ENCODE measurements at regions not wholly inside any gene's neighbourhood (a gene's known extent, or its start where the extent isn't known, plus 50 kb on each side); places are given as distances from the start of the nearest gene placed in this dataset.

GRCh38 chr10:29737074-29737593, 102.4 kb upstream of the SVIL start:
- POLR2A ChIA-PET: interaction anchor here (3.3 kb wide), 1 partner anchor 56 kb away, joined by 33 read pairs; no protein-coding TSS in a partner anchor
- peak overlapping the region in 6 of 10 donors; percentile 4 to 77 (median 57) for H3K27ac Mint-ChIP-seq
- peak overlapping the region; percentile 77 to 91 (median 85) for H3K4me3 Mint-ChIP-seq
- ATAC-seq: no peak
- peaks cover 0 to under 1% (median under 1%) of the 10 kb centered on the region in 3 donors for H3K36me3 Mint-ChIP-seq
- peaks cover 10 to 34% (median 30%) of the 10 kb centered on the region in 4 donors for H3K4me1 Mint-ChIP-seq
- no peaks in the 10 kb centered on the region for H3K9me3 Mint-ChIP-seq
- peaks cover 0 to 2% (median 0%) of the 10 kb centered on the region in 5 donors for H3K27me3 Mint-ChIP-seq
- DNase-seq: peak in 3 of 10 donors; percentile 2 to 19 (median 7)

- Mint-ChIP-seq H3K4me3 (peak overlapping the region; percentile 79 to 92 (median 84)), H3K4me1 (peaks cover 15 to 40% (median 36%) of the 10 kb centered on the region in 4 donors), H3K27me3 (peaks cover 0 to 2% (median 0%) of the 10 kb centered on the region in 5 donors), H3K27ac (peak overlapping the region in 2 of 10 donors; percentile 21 to 92), H3K36me3 (peaks cover 0 to 2% (median 2%) of the 10 kb centered on the region in 3 donors), H3K9me3 (no peaks in the 10 kb centered on the region)
- POLR2A ChIA-PET: interaction anchor here (0.6 to 3.3 kb wide), 5 partner anchors 56 to 721 kb away, joined by 3 to 33 read pairs (median 3); no protein-coding TSS in a partner anchor
- peak; percentile 8 to 18 for ATAC-seq
- peak in 6 of 10 donors; percentile 5 to 37 (median 28) for DNase-seq
Measured at GRCh38 chr10:29736366-29737073, 101.7 kb upstream of the SVIL start.

- POLR2A ChIA-PET: interaction anchor here (0.6 to 3.3 kb wide), 6 partner anchors 10 to 722 kb away, joined by 3 to 33 read pairs (median 4); no protein-coding TSS in a partner anchor
- peaks cover 0 to 6% (median 2%) of the 10 kb centered on the region in 3 donors for H3K36me3 Mint-ChIP-seq
- H3K27me3 Mint-ChIP-seq: peaks cover 0 to 2% (median 0%) of the 10 kb centered on the region in 5 donors
- H3K4me3 Mint-ChIP-seq: peak overlapping the region; percentile 79 to 92 (median 84)
- DNase-seq (peak; percentile 63 to 85 (median 78)), ATAC-seq (peak; percentile 78 to 79)
- H3K27ac Mint-ChIP-seq: peak overlapping the region in 5 of 10 donors; percentile 56 to 92 (median 81)
- no peaks in the 10 kb centered on the region for H3K9me3 Mint-ChIP-seq
- H3K4me1 Mint-ChIP-seq: peaks cover 19 to 47% (median 43%) of the 10 kb centered on the region in 4 donors
Measured at GRCh38 chr10:29735628-29736365, 101.0 kb upstream of the SVIL start.

GRCh38 chr10:29734962-29735627, 100.3 kb upstream of the SVIL start:
- peak; percentile 66 to 70 for ATAC-seq
- Mint-ChIP-seq H3K4me3 (peak overlapping the region; percentile 83 to 93 (median 88)), H3K9me3 (no peaks in the 10 kb centered on the region), H3K27me3 (peaks cover 0 to 2% (median 0%) of the 10 kb centered on the region in 5 donors), H3K36me3 (peaks cover 0 to 8% (median 5%) of the 10 kb centered on the region in 3 donors), H3K4me1 (peaks cover 26 to 54% (median 49%) of the 10 kb centered on the region in 4 donors), H3K27ac (peak overlapping the region in 9 of 10 donors; percentile 58 to 92 (median 73))
- DNase-seq: peak; percentile 31 to 73 (median 52)
- POLR2A ChIA-PET: interaction anchor here (0.5 to 3.3 kb wide), 6 partner anchors 9 to 101 kb away, joined by 3 to 33 read pairs (median 5); no protein-coding TSS in a partner anchor

- ATAC-seq (peak in 1 of 2 donors; percentile 8), DNase-seq (no peak)
- peaks cover 0 to 11% (median 9%) of the 10 kb centered on the region in 3 donors for H3K36me3 Mint-ChIP-seq
- H3K27ac Mint-ChIP-seq: peak overlapping the region; percentile 1 to 92 (median 72)
- H3K4me3 Mint-ChIP-seq: peak overlapping the region; percentile 83 to 93 (median 88)
- H3K9me3 Mint-ChIP-seq: no peaks in the 10 kb centered on the region
- H3K27me3 Mint-ChIP-seq: peaks cover 0 to 2% (median 0%) of the 10 kb centered on the region in 5 donors
- POLR2A ChIA-PET: interaction anchor here (0.5 to 3.3 kb wide), 5 partner anchors 9 to 100 kb away, joined by 3 to 33 read pairs (median 4); no protein-coding TSS in a partner anchor
- peaks cover 27 to 58% (median 51%) of the 10 kb centered on the region in 4 donors for H3K4me1 Mint-ChIP-seq
Measured at GRCh38 chr10:29734640-29734961, 99.8 kb upstream of the SVIL start.

GRCh38 chr10:29733323-29733722, 98.6 kb upstream of the SVIL start:
- Mint-ChIP-seq H3K36me3 (peaks cover 0 to 17% (median 12%) of the 10 kb centered on the region in 3 donors), H3K27me3 (no peaks in the 10 kb centered on the region), H3K4me3 (peak overlapping the region in 9 of 10 donors; percentile 50 to 93 (median 87)), H3K4me1 (peaks cover 36 to 69% (median 60%) of the 10 kb centered on the region in 4 donors), H3K27ac (peak overlapping the region in 2 of 10 donors; percentile 43 to 77), H3K9me3 (no peaks in the 10 kb centered on the region)
- no peak for DNase-seq
- POLR2A ChIA-PET: interaction anchor here (0.6 to 2.2 kb wide), 3 partner anchors 27 to 71 kb away, joined by 3 to 5 read pairs (median 4); no protein-coding TSS in a partner anchor
- no peak for ATAC-seq

- Mint-ChIP-seq H3K27ac (peak overlapping the region in 3 of 10 donors; percentile 27 to 77 (median 43)), H3K36me3 (peaks cover 0 to 18% (median 12%) of the 10 kb centered on the region in 3 donors), H3K9me3 (no peaks in the 10 kb centered on the region), H3K4me1 (peaks cover 37 to 72% (median 64%) of the 10 kb centered on the region in 4 donors), H3K4me3 (peak overlapping the region in 8 of 10 donors; percentile 50 to 93 (median 88)), H3K27me3 (no peaks in the 10 kb centered on the region)
- ATAC-seq: no peak
- DNase-seq: no peak
- POLR2A ChIA-PET: interaction anchor here (2.2 kb wide), 1 partner anchor 46 kb away, joined by 4 read pairs; no protein-coding TSS in a partner anchor
Measured at GRCh38 chr10:29732918-29733317, 98.1 kb upstream of the SVIL start.

GRCh38 chr10:29731760-29732159, 97.0 kb upstream of the SVIL start:
- Mint-ChIP-seq H3K4me1 (peaks cover 41 to 71% (median 67%) of the 10 kb centered on the region in 4 donors), H3K36me3 (peaks cover 0 to 18% (median 12%) of the 10 kb centered on the region in 3 donors), H3K9me3 (no peaks in the 10 kb centered on the region), H3K27me3 (no peaks in the 10 kb centered on the region), H3K27ac (peak overlapping the region in 1 of 10 donors; percentile 27), H3K4me3 (peak overlapping the region in 4 of 10 donors; percentile 8 to 64 (median 30))
- DNase-seq (no peak), ATAC-seq (no peak)
- POLR2A ChIA-PET: no interaction called here

GRCh38 chr10:29730969-29731368, 96.2 kb upstream of the SVIL start:
- no peak for ATAC-seq
- POLR2A ChIA-PET: no interaction called here
- no peaks in the 10 kb centered on the region for H3K27me3 Mint-ChIP-seq
- H3K36me3 Mint-ChIP-seq: peaks cover 0 to 18% (median 12%) of the 10 kb centered on the region in 3 donors
- DNase-seq: no peak
- peak overlapping the region in 3 of 10 donors; percentile 12 to 51 (median 26) for H3K4me3 Mint-ChIP-seq
- peaks cover 43 to 74% (median 72%) of the 10 kb centered on the region in 4 donors for H3K4me1 Mint-ChIP-seq
- peak overlapping the region in 6 of 10 donors; percentile 5 to 60 (median 44) for H3K27ac Mint-ChIP-seq
- no peaks in the 10 kb centered on the region for H3K9me3 Mint-ChIP-seq

GRCh38 chr10:29730458-29730857, 95.7 kb upstream of the SVIL start:
- peaks cover 44 to 77% (median 75%) of the 10 kb centered on the region in 4 donors for H3K4me1 Mint-ChIP-seq
- POLR2A ChIA-PET: no interaction called here
- peak overlapping the region in 1 of 10 donors; percentile 51 for H3K4me3 Mint-ChIP-seq
- H3K9me3 Mint-ChIP-seq: no peaks in the 10 kb centered on the region
- no peaks in the 10 kb centered on the region for H3K27me3 Mint-ChIP-seq
- DNase-seq (no peak), ATAC-seq (no peak)
- H3K27ac Mint-ChIP-seq: peak overlapping the region in 5 of 10 donors; percentile 21 to 62 (median 51)
- peaks cover 0 to 18% (median 12%) of the 10 kb centered on the region in 3 donors for H3K36me3 Mint-ChIP-seq

GRCh38 chr10:29728541-29729049, 93.8 kb upstream of the SVIL start:
- Mint-ChIP-seq H3K4me3 (no peak overlapping the region), H3K36me3 (peaks cover 0 to 18% (median 12%) of the 10 kb centered on the region in 3 donors)

More at GRCh38 chr10:29728541-29729049, 93.8 kb upstream of the SVIL start:
- no peak for DNase-seq
- Mint-ChIP-seq H3K9me3 (no peaks in the 10 kb centered on the region), H3K27me3 (no peaks in the 10 kb centered on the region), H3K27ac (peak overlapping the region in 3 of 10 donors; percentile 7 to 58 (median 48)), H3K4me1 (peaks cover 42 to 82% (median 79%) of the 10 kb centered on the region in 4 donors)
- no peak for ATAC-seq
- POLR2A ChIA-PET: no interaction called here
